Heart left ventricle (tissue), 13 donors: ENCODE measurements at regions not wholly inside any gene's neighbourhood (a gene's known extent, or its start where the extent isn't known, plus 50 kb on each side); places are given as distances from the start of the nearest gene placed in this dataset.

Experiments used
- POLR2A ChIP-seq, 2 donors: fragments of 450-650 bp; IDR thresholded peaks; one replicate each; pipeline ENCODE4 v1.6.1; 2017; ENCODE audit warnings: antibody characterized with exemption in 2 of 2, mild to moderate bottlenecking in 2 of 2, moderate library complexity in 2 of 2
- TF ChIP-seq, protein P1 (sequence below), 12 donors: fragments of 200-600 bp; sonication (generic) in 4 of 12; IDR thresholded peaks; one replicate each; pipeline versions ENCODE4 v1.5.0 to v1.8.0; 2018 to 2022; ENCODE audit warnings: antibody characterized with exemption in 12 of 12, mild to moderate bottlenecking in 5 of 12
- donor health status: ischemic (EF 13 %, LVEDD 7.1; RV severe dilation, severe dysfunction).
- donor health status: DM: no; HTN: yes; CAD: no.
- donor health status: DM: no; HTN: no; CAD: no.
- donor health status: ischemic (EF 25% LVEDD 6.9; RV normal size, moderate dysfunction).
- donor health status: ischemic (EF 25% LVEDD 5.7; RV mildly dilated, moderate dysfunction).
- donor health status: ischemic (EF 35%, LVEDD 5.7; RV mildly dilated, moderate dysfunction).
- donor health status: nonischemic (EF 11% LVEDD 7.7; RV severe dilation, severe dysfunction).
- donor health status: DM: yes; HTN: yes; CAD: no.
- donor health status: PGD.
- donor health status: ischemic (EF 29% LVEDD 5.4; RV normal size, mild dysfunction).
- donor health status: nonischemic (EF 23%, LVEDD 6.1; RV moderate dilation, normal function).

DNA sequence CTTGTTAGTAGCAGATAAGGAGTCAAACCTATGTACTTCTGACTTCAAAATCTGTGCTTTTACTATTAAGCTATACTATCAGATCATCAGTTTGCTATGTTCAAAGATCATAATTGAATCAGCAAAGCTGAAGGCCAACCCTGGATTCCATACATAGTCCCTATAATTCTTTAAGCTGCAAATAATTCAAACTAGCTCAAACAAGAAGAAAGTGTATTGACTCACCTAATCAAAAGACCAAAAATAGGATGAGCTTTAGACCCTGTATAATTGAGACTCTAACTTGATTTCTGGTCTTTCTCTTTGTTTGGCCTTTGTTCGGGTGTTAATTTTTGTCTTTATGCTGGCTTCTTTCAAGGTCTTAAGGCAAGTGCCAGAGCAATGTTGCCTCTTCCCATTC is 213.7 kb downstream of the CWF19L2 start:
- TF ChIP-seq, protein P1, sequence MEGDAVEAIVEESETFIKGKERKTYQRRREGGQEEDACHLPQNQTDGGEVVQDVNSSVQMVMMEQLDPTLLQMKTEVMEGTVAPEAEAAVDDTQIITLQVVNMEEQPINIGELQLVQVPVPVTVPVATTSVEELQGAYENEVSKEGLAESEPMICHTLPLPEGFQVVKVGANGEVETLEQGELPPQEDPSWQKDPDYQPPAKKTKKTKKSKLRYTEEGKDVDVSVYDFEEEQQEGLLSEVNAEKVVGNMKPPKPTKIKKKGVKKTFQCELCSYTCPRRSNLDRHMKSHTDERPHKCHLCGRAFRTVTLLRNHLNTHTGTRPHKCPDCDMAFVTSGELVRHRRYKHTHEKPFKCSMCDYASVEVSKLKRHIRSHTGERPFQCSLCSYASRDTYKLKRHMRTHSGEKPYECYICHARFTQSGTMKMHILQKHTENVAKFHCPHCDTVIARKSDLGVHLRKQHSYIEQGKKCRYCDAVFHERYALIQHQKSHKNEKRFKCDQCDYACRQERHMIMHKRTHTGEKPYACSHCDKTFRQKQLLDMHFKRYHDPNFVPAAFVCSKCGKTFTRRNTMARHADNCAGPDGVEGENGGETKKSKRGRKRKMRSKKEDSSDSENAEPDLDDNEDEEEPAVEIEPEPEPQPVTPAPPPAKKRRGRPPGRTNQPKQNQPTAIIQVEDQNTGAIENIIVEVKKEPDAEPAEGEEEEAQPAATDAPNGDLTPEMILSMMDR (IDR thresholded peaks at IDR 0.05): no peak
- TF ChIP-seq POLR2A (IDR thresholded peaks at IDR 0.05): no peak
